ENCODE measurements at regions not wholly inside any gene's neighbourhood (a gene's known extent, or its start where the extent isn't known, plus 50 kb on each side); places are given as distances from the start of the nearest gene placed in this dataset.

DNA sequence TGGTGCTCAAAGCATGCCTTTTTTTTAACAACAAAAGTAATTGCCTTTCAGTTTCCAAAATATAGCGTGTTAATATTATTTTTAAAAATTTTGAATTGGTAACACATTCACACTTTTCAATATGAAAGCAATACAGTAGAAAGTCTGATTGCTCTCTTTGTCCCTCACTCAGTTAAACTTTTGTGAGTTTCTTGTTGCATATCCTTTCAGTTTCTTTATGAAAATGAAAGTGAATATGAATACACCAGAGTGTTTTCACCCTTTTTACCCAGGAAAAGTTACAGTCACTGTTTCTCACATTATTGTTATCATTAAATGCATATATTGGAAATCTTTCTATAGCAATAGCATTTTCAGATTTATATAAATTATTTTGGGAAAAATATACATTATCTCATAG is 377.4 kb upstream of the CRIM1 start:
- TF ChIP-seq, protein P1, sequence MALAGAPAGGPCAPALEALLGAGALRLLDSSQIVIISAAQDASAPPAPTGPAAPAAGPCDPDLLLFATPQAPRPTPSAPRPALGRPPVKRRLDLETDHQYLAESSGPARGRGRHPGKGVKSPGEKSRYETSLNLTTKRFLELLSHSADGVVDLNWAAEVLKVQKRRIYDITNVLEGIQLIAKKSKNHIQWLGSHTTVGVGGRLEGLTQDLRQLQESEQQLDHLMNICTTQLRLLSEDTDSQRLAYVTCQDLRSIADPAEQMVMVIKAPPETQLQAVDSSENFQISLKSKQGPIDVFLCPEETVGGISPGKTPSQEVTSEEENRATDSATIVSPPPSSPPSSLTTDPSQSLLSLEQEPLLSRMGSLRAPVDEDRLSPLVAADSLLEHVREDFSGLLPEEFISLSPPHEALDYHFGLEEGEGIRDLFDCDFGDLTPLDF (CRISPR knock-in tag; IDR thresholded peaks at IDR 0.05): no peak
- TF ChIP-seq, protein P2, sequence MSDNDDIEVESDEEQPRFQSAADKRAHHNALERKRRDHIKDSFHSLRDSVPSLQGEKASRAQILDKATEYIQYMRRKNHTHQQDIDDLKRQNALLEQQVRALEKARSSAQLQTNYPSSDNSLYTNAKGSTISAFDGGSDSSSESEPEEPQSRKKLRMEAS (CRISPR knock-in tag; IDR thresholded peaks at IDR 0.05): no peak
- TF ChIP-seq, protein P3, sequence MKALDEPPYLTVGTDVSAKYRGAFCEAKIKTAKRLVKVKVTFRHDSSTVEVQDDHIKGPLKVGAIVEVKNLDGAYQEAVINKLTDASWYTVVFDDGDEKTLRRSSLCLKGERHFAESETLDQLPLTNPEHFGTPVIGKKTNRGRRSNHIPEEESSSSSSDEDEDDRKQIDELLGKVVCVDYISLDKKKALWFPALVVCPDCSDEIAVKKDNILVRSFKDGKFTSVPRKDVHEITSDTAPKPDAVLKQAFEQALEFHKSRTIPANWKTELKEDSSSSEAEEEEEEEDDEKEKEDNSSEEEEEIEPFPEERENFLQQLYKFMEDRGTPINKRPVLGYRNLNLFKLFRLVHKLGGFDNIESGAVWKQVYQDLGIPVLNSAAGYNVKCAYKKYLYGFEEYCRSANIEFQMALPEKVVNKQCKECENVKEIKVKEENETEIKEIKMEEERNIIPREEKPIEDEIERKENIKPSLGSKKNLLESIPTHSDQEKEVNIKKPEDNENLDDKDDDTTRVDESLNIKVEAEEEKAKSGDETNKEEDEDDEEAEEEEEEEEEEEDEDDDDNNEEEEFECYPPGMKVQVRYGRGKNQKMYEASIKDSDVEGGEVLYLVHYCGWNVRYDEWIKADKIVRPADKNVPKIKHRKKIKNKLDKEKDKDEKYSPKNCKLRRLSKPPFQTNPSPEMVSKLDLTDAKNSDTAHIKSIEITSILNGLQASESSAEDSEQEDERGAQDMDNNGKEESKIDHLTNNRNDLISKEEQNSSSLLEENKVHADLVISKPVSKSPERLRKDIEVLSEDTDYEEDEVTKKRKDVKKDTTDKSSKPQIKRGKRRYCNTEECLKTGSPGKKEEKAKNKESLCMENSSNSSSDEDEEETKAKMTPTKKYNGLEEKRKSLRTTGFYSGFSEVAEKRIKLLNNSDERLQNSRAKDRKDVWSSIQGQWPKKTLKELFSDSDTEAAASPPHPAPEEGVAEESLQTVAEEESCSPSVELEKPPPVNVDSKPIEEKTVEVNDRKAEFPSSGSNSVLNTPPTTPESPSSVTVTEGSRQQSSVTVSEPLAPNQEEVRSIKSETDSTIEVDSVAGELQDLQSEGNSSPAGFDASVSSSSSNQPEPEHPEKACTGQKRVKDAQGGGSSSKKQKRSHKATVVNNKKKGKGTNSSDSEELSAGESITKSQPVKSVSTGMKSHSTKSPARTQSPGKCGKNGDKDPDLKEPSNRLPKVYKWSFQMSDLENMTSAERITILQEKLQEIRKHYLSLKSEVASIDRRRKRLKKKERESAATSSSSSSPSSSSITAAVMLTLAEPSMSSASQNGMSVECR (CRISPR knock-in tag; IDR thresholded peaks at IDR 0.05; ENCODE audit: borderline replicate concordance): no peak
- TF ChIP-seq, protein P4, sequence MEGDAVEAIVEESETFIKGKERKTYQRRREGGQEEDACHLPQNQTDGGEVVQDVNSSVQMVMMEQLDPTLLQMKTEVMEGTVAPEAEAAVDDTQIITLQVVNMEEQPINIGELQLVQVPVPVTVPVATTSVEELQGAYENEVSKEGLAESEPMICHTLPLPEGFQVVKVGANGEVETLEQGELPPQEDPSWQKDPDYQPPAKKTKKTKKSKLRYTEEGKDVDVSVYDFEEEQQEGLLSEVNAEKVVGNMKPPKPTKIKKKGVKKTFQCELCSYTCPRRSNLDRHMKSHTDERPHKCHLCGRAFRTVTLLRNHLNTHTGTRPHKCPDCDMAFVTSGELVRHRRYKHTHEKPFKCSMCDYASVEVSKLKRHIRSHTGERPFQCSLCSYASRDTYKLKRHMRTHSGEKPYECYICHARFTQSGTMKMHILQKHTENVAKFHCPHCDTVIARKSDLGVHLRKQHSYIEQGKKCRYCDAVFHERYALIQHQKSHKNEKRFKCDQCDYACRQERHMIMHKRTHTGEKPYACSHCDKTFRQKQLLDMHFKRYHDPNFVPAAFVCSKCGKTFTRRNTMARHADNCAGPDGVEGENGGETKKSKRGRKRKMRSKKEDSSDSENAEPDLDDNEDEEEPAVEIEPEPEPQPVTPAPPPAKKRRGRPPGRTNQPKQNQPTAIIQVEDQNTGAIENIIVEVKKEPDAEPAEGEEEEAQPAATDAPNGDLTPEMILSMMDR (IDR thresholded peaks at IDR 0.05): no peak
- TF ChIP-seq MYBL2 (CRISPR knock-in tag; IDR thresholded peaks at IDR 0.05): no peak
- TF ChIP-seq, protein P5, sequence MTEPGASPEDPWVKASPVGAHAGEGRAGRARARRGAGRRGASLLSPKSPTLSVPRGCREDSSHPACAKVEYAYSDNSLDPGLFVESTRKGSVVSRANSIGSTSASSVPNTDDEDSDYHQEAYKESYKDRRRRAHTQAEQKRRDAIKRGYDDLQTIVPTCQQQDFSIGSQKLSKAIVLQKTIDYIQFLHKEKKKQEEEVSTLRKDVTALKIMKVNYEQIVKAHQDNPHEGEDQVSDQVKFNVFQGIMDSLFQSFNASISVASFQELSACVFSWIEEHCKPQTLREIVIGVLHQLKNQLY (CRISPR knock-in tag; IDR thresholded peaks at IDR 0.05): no peak
- no peak for TF ChIP-seq FOXJ3 (CRISPR knock-in tag; IDR thresholded peaks at IDR 0.05; ENCODE audit: borderline replicate concordance)

Data from WTC11 (cell line).